ENCODE measurements at regions not wholly inside any gene's neighbourhood (a gene's known extent, or its start where the extent isn't known, plus 50 kb on each side); places are given as distances from the start of the nearest gene placed in this dataset.

DNA sequence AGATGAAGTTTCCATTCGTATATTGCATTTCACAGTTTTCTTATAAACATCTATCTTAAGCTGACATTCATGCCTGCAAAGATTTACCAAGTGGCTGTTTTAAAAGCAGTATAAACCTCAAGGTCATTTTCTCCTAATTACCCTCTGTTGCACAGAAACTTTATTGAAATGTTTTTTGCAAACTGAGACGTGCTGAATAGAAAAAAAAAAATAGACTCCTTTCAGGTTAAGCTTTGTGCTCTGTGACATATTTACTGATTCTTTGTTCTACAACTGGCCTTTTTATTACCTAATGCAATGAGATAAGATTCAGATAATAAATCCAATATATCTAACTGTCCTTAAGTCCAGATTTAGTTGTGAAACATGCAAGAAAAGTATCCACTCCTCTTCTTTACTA lies 938.7 kb downstream of the DSC3 start:
- DNase-seq (ENCODE audit: extremely low read depth, low read depth), result no peak
- TF ChIP-seq CTCF (IDR thresholded peaks at IDR 0.05; ENCODE audit: low read depth, low read length), result no peak

DNA sequence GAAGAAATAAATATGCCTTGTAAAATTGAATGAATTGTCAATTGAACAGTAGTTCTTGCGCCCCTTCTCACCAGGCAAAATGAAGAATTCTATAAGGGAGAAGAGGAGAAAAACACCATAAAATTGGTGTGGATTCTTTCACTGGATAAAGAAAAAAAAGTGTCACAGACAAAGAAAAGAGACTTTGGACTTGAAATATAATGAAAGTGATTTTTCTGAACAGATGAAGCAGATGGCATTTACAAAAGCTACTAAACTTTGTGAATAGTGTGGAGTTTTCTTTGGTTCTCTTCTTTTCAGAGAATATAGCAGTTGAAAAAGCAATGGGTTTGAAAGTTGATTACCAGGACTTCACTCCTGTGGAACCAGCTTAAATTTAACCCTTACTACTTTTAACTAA lies 945.7 kb downstream of the DSC3 start:
- TF ChIP-seq CTCF (IDR thresholded peaks at IDR 0.05; ENCODE audit: low read depth, low read length), result no peak
- DNase-seq (ENCODE audit: extremely low read depth, low read depth), result no peak

DNA sequence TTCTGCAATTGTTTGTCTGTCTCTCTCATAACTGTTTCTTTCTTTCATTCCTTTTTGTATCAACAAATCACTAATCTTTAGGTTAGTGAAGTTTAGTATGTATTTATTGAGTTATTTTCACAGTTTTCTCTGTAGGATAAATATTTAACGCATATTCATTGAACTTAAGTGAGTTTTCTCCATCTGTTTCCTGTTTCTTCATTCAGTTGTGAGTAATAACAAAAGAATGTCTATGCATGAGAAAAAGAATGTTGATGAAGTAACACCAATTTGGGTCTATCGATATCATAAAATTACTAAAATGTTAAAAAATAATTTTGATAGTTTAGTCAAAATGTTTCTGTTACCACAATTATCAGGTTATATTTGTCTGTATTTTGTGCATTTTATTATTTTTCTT lies 948.0 kb downstream of the DSC3 start:
- no peak for TF ChIP-seq CTCF (IDR thresholded peaks at IDR 0.05; ENCODE audit: low read depth, low read length)
- no peak for DNase-seq (ENCODE audit: extremely low read depth, low read depth)

DNA sequence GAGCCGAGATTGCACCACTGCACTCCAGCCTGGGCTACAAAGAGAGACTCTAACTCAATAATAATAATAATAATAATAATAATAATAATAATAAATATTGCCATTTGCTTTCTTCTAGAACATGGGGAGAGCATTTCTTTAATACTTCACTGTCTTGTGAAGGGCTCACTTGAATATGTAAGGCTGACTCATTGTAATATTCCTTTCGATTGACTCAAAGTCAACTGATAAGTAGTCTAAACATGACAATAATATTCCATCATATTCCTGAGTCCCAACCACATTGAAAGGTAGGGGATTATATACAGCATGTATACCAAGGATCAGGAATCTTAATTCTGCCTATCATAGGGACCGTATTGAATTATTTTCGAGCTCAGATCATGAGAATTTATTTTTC lies 949.2 kb downstream of the DSC3 start:
- no peak for DNase-seq (ENCODE audit: extremely low read depth, low read depth)
- no peak for TF ChIP-seq CTCF (IDR thresholded peaks at IDR 0.05; ENCODE audit: low read depth, low read length)

DNA sequence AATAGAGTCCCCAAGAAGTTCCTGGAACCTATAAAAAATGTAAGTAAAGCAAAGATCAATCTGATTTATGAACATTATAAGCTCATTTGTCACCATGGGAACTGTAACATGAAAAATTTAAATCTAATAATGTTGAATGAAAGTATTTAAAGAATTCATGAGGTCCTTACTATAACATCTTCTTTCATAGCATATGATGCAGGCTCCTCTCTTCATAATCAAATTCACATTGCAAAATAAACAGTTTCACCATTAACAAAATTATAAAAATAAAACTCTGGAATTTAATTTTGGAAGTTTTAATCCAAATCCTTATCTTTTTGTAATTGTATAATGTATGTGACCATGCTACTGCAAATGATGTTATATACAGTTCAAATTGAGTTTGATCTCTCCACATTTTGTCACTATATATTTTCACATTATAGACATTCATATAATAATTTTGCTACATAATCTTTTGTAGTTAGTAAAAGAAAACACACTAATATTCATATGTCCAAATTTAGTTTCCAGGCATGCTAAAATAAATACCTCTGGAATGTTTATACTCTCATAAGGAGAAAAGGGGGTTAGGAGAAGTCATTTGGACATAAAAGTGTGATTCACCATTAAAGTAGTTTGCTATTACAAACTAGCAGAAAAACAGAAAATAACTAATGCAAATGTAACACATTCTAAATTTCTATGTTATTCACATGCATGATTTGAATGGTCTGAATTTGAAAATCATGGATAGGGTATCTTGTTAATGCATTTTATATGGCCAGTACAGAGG lies 954.1 kb downstream of the DSC3 start:
- no peak for DNase-seq (ENCODE audit: extremely low read depth, low read depth)
- no peak for TF ChIP-seq CTCF (IDR thresholded peaks at IDR 0.05; ENCODE audit: low read depth, low read length)

DNA sequence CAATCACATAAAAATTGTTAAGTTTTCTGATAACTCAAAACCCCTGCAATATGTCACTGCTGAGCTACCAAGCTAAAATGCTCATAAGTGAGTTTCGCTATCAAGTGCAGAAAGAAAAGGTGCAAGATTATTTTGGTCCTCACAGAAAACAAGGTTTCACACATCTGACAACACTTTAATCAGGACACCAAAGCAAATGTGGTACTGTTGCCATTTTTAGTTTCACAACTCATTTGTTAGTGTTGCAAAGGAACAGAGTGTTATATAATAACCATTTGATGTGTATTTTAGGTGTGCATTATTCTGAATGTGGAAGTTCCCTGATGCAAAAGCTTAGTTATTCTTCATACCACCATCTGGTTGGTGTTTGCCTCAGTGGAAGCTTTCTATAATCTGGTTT lies 956.2 kb downstream of the DSC3 start:
- no peak for DNase-seq (ENCODE audit: extremely low read depth, low read depth)
- no peak for TF ChIP-seq CTCF (IDR thresholded peaks at IDR 0.05; ENCODE audit: low read depth, low read length)

DNA sequence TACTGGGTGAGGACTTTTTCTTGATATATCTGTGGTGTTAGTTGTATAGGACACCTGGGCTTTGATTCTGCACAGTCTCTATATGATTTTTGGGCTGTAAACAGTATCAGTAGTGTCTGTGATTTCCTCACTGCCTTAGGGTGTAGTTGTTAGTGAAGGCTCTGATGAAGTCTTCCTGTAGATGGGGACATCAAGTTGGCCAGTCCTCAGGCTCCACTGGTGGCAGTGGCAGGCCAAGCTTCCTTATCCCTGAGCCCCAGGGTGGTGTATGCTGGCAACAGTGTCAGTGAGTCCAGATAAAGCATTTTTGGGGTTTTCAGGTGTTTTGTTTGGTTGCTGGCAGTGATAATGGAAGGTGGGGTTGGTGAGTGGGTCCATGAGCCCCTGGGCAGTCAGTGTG lies 961.4 kb downstream of the DSC3 start:
- DNase-seq (ENCODE audit: extremely low read depth, low read depth), result no peak
- TF ChIP-seq CTCF (IDR thresholded peaks at IDR 0.05; ENCODE audit: low read depth, low read length), result no peak
